GM12874 (cell line): ENCODE measurements at regions not wholly inside any gene's neighbourhood (a gene's known extent, or its start where the extent isn't known, plus 50 kb on each side); places are given as distances from the start of the nearest gene placed in this dataset.

ENCODE experiments used
- CTCF ChIP-seq: IDR thresholded peaks from 2 replicates; pipeline ENCODE4 v1.5.1; 2011; ENCODE audit warnings: low read depth, mild to moderate bottlenecking, control low read depth, low read length, moderate library complexity; ENCODE audit not compliant: insufficient read depth

GRCh38 chr15:39051626-39052322, 487.2 kb upstream of the RASGRP1 start:
- no peak for TF ChIP-seq CTCF

GRCh38 chr15:39052323-39052705, 487.7 kb upstream of the RASGRP1 start:
- no peak for TF ChIP-seq CTCF

- TF ChIP-seq CTCF = no peak
Measured at GRCh38 chr15:39053480-39053879, 488.9 kb upstream of the RASGRP1 start.

GRCh38 chr15:39054128-39054732, 489.6 kb upstream of the RASGRP1 start:
- TF ChIP-seq CTCF = no peak

- no peak for TF ChIP-seq CTCF
Measured at GRCh38 chr15:39056357-39056756, 491.7 kb upstream of the RASGRP1 start.

- no peak for TF ChIP-seq CTCF
Measured at GRCh38 chr15:39058351-39059131, 493.9 kb upstream of the RASGRP1 start.

- TF ChIP-seq CTCF = no peak
Measured at GRCh38 chr15:39059917-39060316, 495.3 kb upstream of the RASGRP1 start.
